Right lobe of liver (tissue), 4 donors: ENCODE measurements at regions not wholly inside any gene's neighbourhood (a gene's known extent, or its start where the extent isn't known, plus 50 kb on each side); places are given as distances from the start of the nearest gene placed in this dataset.

Experiments used
- CTCF ChIP-seq, 4 donors: fragments of 200-600 bp in 3 of 4; fragments of 450-650 bp in 1 of 4; IDR thresholded peaks; one replicate each; pipeline versions ENCODE4 v1.5.1 to v1.8.0; 2016 to 2022; ENCODE audit warnings: antibody characterized with exemption in 4 of 4, mild to moderate bottlenecking in 2 of 4
- POLR2A ChIP-seq: fragments of 450-650 bp; IDR thresholded peaks from one replicate; pipeline ENCODE4 v1.6.1; 2017; ENCODE audit warnings: antibody characterized with exemption, mild to moderate bottlenecking
- donor health status: DM: no; HTN: no; CAD: no.
- donor health status: DM: no; HTN: no; CAD: no.
- donor health status: DM: no; HTN: yes; CAD: no.

GRCh38 chrX:88202149-88202548, 544.9 kb upstream of the CPXCR1 start:
- TF ChIP-seq POLR2A (no peak), CTCF (IDR thresholded peaks at IDR 0.05) (no peak)
